HG03439 (cell line): ENCODE measurements at regions not wholly inside any gene's neighbourhood (a gene's known extent, or its start where the extent isn't known, plus 50 kb on each side); places are given as distances from the start of the nearest gene placed in this dataset.
"Not testable (repeated sequence)": the region's sequence is repeated elsewhere in the genome, so short reads cannot be mapped to it uniquely, and the experiment has no call there.

Source experiments
- ATAC-seq: cut with Tn5 transposase; IDR thresholded peaks from one replicate; pipeline ENCODE4 v1.9.1; 2021; ENCODE audit warnings: mild to moderate bottlenecking, moderate library complexity; ENCODE audit not compliant: unreplicated experiment

DNA sequence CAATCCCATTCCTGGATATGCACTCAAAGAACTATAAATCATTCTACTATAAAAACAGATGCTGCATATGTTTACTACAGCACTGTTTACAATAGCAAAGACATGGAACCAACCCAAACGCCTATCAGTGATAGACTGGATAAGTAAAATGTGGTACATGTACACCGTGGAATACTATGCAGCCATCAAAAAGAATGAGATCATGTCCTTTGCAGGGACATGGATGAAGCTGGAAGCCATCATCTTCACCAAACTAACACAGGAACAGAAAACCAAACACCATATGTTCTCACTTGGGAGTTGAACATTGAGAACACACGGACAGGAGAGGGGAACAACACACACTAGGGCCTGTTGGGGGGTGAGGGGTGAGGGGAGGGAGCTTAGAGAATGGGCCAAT lies 274.9 kb upstream of the KIAA1217 start:
- not testable (repeated sequence) for ATAC-seq

DNA sequence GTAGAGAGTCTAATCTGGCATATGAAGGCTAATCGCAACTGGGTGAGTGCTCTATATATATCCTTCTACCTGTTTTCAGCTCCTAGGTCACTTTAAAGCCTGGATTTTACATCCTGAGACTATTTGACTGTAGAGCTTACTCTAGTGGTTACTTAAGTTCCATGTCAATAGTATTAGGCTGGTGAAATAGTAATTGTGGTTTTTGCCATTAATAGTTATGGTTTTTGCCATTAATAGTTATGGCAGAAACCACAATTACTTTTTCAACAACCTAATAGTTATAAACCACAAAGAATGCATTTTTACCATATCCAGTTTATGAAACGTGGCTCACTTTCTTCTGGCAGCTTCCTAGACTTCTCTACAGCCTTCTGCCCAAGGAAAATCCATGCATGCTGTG lies 263.1 kb upstream of the KIAA1217 start:
- ATAC-seq: no peak

DNA sequence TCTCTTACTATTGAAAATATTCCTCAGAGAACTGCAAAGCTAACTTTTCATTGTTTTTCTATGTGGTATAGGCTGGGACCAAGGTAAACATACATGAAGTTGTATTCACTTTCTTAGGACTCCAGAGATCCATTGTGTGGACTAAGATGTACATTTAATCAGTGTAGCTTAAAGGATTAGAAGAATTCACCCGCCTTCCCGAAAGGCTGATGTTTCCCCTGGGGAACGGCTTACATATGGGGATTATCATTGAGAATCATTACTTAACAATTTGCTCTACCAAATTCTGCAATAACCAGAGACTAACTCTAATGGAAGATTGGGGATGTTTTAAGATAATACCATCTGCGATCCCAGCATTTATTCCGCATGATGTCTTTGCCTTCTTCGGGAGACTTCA lies 257.1 kb upstream of the KIAA1217 start:
- ATAC-seq: no peak

DNA sequence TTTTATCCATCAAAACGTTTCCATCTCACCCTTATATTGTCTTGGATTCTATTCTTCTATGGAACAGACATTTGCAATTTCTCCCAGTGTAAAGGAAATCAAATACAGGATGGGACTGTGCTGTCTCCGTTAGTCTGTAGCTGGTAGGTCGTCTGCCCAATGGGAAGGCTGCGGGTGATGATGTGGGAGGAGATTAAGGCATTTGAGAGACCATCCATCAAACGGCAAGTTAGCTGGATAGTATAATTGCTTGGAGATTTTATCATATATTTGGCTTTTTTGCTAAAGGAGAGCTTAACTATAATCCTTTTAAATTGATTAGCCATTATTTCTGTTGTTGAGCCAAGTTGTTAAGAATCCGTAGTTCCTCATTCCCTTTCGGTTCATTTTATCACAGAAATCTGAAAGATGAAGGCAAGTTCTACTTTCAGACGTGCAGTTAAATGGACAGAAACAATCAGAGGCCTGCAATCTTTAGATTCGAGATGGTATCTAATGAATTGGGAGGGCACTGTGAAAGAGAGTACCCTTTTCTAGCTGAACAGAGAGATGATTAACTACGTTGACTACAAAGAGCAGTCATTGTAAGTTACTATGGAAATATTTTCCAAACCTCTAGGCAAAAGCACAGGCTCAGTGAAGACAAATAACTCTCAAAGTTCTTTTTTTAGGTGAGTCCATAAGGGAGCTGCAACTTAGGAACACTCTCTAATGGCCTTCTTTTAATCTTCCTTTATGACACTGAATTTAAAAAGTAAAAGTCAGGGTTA lies 253.3 kb upstream of the KIAA1217 start:
- no peak for ATAC-seq

DNA sequence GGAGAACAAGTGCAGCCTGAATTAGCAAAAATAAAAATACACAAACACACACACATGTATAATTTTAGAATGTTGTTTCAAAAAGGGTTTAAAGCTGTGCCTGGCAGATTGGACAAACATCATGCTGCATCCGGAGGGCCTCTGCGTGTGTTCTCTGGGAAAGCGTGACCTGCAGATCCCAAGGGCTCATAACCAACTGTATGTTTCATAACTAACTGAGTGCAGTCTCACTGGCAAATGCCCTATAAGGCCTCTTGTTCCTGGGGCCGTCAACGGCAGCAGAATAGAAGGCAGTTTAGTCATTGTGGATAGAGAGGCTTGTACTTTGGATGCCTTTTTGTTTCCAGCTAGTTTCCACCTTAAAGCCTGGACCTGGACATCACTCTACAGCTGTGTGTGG lies 243.8 kb upstream of the KIAA1217 start:
- ATAC-seq: no peak

DNA sequence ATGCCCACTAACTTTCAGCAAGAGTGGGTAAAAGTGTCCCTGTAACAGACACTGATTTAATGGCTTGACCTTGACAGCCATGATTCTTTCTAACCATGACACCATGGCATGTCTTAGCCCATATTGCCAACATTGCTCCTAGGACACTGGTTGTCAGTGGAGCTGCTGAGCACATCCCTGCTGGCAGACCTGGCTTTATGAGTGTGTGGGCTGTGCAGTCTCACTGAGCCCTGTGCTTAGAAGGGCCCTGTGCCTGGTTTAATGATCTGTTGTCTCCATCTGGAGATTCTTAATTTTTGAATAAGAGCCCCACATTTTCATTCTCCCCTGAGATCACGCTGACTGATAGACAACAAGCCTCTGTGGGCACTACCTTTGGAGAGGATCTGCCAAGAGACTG lies 243.1 kb upstream of the KIAA1217 start:
- ATAC-seq: no peak

DNA sequence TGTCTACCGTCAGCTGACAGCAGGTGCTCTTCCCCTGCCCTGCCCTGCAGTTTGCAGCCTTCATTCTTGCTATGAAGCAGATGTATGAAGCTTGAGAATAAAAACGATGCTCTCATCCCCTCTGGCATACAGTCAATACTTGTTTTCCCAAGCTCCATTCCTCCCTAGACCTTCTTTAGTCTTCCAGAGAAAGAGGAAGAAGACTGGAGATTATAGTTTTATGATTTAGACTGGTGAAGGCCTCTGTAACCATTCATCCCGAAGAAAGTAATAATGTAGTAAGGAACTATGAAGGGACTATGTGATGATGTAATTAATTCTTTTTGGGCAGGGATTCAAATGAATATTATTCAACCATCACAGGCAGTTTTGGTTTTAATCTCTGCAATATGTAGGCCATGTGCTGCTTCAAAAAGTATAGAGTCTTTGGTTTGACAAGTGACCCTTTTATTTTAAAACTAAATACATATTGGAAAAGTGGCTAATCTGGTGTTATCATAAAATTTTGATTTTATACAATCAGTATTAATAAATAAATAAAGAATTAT lies 242.4 kb upstream of the KIAA1217 start:
- no peak for ATAC-seq

DNA sequence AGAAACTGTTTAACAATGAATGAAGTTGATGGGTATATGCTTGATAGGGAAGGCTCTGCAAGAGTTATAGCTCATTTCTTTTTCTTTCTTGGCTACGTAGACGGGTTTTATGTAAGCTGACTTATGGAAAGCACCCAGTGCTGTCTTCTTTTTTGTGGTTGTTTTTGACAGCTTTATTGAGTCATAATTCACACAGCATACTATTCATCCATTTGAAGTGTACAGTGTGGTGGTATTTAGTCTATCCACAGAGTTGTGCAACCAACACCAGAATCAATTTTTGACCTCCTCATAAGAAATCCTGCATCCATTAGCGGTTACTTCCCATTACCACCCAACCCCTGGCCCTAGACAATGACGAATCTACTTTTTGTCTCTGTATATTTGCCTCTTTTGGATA lies 240.6 kb upstream of the KIAA1217 start:
- ATAC-seq: no peak

DNA sequence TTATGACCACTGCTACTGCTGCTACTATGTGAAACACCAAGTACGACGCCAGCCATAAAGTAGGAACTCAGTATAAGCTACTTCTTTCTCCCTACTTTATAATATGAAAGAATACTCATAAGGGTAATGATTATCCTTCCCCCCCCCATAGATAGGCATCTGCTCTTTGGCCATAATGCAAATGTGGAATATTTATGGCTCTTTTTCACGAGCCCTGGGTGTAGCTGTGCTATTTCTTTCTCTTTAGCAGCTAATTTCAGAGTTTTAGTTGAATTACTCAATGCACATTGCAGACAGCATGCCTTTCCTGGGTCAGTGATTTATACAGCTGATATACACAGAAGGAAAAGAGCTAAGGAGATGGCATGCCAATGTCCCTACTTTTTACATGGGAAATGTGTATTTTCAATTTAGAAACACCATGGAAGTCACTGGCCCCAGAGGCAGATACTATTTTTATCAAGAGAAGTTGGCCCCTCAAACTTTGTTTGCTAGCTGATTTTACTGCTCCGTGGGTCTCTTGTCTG lies 234.1 kb upstream of the KIAA1217 start:
- ATAC-seq: no peak

DNA sequence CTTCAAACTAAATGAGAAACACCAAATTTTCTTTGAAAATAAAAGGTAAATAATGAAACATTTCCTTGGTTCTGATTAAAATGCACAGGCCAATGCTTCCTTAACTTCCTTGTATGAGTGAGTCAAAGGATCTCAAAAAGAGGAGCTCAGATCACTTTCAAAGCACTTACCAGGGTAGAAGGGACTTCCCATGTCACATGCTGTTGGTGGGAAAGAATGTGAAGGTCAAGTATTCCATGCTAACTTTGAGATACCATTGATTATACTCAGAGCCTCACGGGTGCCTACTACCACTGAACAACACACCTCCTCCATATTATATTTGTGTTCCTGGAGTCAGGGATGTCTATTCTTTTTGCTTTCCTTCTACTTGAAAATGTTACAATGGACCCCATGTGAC lies 233.5 kb upstream of the KIAA1217 start:
- no peak for ATAC-seq

DNA sequence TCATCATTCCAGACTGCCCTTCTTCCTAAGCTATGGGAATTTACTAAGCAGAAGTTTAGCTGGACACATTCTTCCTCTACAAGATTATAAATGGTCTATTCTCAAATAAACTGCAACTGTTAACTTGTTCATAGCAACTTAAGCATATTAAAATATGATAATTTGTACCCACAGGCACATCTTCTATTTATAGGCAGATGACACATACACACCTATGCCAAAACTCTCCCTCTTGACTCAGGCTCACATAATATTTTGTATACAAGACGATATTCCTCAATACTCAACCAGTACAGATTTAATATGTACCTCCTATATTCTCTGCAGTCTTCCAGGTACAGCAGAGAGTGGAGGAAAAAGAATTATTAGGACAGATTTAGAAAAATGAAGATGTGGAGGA lies 232.7 kb upstream of the KIAA1217 start:
- no peak for ATAC-seq

DNA sequence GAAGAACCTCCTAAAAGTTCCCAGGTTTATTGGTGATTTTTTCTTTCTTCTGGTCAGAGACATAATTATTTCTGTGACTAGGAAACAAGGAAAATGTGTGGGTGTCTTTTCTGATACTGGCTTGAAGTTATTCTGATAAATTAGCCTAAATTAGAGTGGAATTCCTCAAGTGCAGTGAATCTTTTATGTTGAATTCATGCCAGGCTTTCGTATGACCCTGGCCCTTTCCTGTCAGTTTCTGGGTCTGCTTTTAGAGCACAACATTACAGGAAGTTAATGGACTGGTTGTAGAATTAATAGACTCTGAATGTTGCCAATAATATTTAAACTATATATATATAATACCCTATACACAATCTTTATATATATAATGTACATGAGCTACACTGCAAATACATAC lies 230.6 kb upstream of the KIAA1217 start:
- no peak for ATAC-seq

DNA sequence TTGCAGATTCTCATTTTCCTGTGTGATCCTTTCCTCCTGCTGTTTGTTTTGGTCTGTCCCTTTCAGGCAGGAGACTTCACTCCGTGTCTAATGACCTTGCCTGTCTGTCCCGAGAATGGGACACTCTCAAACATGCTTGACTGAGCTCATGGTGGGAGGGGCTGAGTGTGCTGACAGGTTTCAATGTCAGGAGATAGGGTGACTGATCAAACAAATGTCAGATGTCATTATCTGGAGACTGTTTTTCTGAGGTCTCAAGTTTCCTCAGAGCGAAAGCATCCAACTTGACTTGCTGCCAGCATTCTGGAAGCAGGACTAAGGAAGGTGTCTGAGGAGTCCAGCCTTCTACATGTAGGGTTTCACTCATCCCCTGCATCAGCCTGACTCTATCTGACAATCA lies 228.8 kb upstream of the KIAA1217 start:
- no peak for ATAC-seq

DNA sequence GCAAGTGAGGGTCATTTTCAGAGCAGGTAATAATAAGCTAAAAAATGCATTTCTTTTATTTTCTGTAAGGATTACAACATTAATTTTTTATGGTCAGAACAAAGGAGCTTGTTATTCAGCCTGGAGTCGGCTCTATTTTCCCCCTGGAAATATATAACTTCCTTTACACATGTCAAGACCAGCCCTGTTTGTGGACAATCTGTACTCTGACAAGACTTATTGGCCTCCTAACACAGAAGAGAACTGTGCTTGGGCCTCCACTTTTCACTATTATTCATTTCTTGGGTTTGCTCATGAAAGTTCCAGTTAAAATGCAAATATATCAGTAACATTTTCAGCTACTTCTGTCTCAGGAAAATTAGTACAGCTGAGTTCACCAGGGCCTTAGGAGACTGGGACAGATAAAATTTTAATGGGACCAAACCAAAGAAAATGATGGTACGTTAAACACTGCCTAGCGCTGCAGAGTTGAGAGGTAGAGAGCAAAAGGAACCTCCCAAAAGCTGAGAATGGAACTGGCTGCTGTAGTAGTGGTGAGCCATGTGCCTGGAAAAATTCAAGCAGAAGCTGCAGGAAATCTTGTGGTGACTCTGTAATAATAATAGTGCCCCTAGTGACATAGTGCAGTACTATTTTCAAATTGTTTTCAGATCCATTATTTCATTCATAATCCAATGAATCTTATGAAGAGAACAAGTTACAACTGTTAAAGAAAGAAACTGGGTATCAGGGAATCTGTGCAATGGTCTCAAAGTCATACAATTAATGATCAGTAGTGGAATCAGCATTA lies 227.2 kb upstream of the KIAA1217 start:
- ATAC-seq: no peak

DNA sequence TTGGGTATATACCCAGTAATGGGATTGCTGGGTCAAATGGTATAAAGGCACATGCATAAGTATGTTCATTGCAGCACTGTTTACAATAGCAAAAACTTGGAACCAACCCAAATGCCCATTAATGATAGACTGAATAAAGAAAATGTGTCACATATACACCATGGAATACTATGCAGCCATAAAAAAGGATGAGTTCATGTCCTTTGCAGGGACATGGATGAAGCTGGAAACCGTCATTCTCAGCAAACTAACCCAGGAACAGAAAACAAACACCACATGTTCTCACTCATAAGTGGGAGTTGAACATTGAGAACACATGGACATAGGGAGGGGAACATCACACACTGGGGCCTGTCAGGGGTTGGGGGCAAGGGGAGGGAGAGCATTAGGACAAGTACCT lies 224.5 kb upstream of the KIAA1217 start:
- not testable (repeated sequence) for ATAC-seq

DNA sequence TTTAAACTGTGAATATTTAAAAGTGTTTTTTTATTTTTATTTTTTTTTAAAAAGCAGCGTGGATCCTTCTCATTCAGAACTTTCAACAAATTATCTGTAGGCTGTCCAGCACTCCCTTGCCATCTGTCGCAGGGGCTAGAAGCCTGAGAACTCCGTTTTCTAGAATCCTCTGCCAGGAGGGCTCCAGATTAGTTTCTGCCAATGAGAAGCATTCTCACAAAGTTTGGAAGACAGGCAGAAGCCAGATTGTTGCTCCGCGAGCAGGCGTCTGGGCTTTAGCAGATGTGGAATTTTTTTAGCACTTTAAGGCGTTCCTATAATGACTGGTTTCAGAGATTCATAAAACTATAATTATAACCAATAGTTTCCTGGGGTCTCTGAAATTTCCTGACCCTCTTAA lies 220.9 kb upstream of the KIAA1217 start:
- no peak for ATAC-seq

DNA sequence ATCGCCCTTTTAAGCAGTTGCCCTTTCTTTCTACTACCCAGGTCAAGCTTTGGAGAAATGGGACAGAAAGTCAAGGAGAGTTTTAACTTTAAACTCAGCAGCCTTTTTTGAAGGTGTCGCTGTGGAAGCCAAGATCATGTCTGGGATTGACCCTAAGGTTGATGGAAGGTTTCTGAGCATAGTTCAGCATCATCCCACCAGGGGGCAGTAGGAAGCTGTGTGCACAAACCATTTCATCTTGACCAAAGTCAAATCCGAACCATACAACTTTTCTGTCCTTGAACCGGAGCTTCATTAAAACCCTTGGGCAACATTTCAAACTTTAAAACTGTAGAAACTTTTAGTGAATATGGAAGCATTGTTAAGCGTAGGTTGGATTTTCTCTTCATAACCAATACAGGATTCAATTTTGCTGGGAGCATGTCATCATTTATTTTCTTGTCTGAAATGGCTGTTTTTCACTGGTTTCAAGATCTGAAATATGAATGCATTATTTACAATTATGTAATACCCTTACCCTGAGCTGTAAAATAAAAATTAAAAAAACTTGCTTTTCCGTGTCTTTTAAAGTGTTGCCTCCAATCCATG lies 214.4 kb upstream of the KIAA1217 start:
- ATAC-seq: peak; percentile 67

DNA sequence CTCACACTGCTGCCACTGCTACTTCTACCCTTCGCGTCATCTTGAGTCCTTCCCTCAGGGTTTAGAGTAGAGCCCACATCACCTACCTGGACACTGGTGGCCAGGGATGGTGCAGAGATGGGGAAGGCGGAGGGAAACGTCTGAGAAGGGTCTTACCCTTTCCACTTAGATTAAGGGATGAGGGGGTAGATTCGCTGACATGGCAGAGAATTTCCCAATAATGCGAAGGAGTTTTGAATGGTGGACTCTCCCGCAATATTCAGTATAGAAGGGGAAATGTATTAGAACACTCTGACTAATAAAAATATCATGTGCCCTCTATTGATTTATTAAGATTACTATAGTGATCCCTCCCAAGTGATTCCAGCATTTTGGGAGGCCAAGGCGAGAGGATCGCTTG lies 209.5 kb upstream of the KIAA1217 start:
- ATAC-seq: no peak

DNA sequence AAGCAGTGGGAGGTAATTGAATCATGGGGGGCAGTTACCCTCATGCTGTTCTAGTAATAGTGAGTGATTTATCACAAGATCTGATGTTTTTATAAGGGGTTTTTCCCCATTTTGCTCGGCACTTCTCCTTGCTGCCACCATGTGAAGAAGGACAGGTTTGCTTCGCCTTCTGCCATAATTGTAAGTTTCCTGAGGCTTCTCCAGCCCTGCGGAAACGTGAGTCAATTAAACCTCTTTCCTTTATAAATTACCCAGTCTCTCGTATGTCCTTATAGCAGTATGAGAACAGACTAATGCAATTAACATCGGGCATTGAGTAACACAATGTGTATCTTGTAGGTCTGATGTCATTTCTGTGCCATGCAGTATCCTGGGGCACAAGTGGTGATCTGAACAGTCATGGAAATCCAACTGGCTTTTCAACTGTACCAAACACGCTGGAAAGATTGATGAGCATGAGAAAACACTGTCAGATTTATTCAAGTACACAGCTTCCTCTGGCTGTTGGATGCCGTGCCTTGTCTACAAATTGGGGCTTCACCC lies 208.6 kb upstream of the KIAA1217 start:
- ATAC-seq: no peak

DNA sequence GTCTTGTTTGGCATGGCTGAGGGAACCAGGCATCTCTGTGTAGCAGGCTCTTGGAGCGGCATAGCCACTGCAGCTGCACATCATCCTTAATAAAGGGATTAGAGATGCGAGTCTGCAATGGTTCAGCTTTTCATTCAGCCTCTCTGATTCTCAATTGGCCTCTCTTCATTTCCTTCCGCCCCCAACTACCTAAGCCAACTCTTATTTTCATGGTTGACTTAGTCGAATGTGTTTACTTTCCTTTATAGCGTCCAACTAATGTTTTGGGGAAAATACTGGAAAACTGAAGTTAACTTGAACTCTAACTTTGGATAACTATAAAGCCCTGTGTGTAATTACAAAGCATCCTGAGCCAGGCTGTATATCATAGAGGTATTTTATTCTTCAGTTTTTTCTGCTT lies 202.2 kb upstream of the KIAA1217 start:
- no peak for ATAC-seq

DNA sequence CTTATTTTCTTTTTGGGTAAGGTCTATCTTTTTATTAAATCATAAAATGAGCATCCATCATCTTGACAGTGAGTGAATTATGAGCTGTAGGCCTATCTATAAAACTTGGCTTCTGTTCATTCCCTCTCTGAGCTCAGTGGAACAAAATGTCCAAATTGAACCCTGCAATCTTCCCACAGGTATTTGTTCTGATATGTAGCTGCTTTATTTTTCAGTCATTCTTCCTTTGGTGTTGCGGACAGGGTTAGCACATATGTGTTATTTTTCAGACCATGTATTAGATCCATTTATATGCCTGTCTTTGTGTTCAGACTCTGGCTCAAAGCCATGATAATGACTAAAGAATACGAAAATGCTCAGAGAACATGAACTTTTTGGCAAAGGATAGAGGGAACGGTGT lies 201.6 kb upstream of the KIAA1217 start:
- ATAC-seq: no peak
